Eye (tissue), 1 donor: ENCODE measurements at regions not wholly inside any gene's neighbourhood (a gene's known extent, or its start where the extent isn't known, plus 50 kb on each side); places are given as distances from the start of the nearest gene placed in this dataset.
A peak's percentile ranks its signal among the peaks of the same experiment; 100 is the strongest.

Source experiments
- DNase-seq: peaks from one replicate; pipeline ENCODE4 v3.0.0-alpha.2; 2015

- DNase-seq = no peak
These were observed 227.4 kb upstream of the MYT1L start for GRCh38 chr2:2558476-2558875.

GRCh38 chr2:2557475-2557874 is 226.4 kb upstream of the MYT1L start:
- DNase-seq = no peak

GRCh38 chr2:2550856-2551255 is 219.8 kb upstream of the MYT1L start:
- DNase-seq = no peak

GRCh38 chr2:2547911-2548310 is 216.8 kb upstream of the MYT1L start:
- no peak for DNase-seq

GRCh38 chr2:2547451-2547850 is 216.4 kb upstream of the MYT1L start:
- DNase-seq = no peak

GRCh38 chr2:2546046-2546445 is 215.0 kb upstream of the MYT1L start:
- DNase-seq = no peak

GRCh38 chr2:2542966-2543611 is 212.0 kb upstream of the MYT1L start:
- DNase-seq = peak; percentile 82

- DNase-seq = no peak
These were observed 211.2 kb upstream of the MYT1L start for GRCh38 chr2:2542316-2542715.

GRCh38 chr2:2540406-2540805 is 209.3 kb upstream of the MYT1L start:
- no peak for DNase-seq

- no peak for DNase-seq
These were observed 205.5 kb upstream of the MYT1L start for GRCh38 chr2:2536416-2537056.

GRCh38 chr2:2530334-2530733 is 199.3 kb upstream of the MYT1L start:
- no peak for DNase-seq

- no peak for DNase-seq
These were observed 197.8 kb upstream of the MYT1L start for GRCh38 chr2:2528846-2529245.

GRCh38 chr2:2527148-2527547 is 196.1 kb upstream of the MYT1L start:
- DNase-seq = no peak

GRCh38 chr2:2524348-2524941 is 193.4 kb upstream of the MYT1L start:
- no peak for DNase-seq

GRCh38 chr2:2523461-2524347 is 192.6 kb upstream of the MYT1L start:
- DNase-seq = peak; percentile 37

- peak; percentile 69 for DNase-seq
These were observed 189.3 kb upstream of the MYT1L start for GRCh38 chr2:2520401-2520811.

GRCh38 chr2:2519381-2519780 is 188.3 kb upstream of the MYT1L start:
- no peak for DNase-seq

- peak; percentile 23 for DNase-seq
These were observed 186.3 kb upstream of the MYT1L start for GRCh38 chr2:2517399-2517798.

GRCh38 chr2:2516386-2516785 is 185.3 kb upstream of the MYT1L start:
- no peak for DNase-seq

GRCh38 chr2:2512931-2513330 is 181.9 kb upstream of the MYT1L start:
- no peak for DNase-seq

- DNase-seq = peak; percentile 39
These were observed 176.4 kb upstream of the MYT1L start for GRCh38 chr2:2507417-2507997.

- no peak for DNase-seq
These were observed 175.5 kb upstream of the MYT1L start for GRCh38 chr2:2506536-2506935.

GRCh38 chr2:2505604-2506003 is 174.5 kb upstream of the MYT1L start:
- DNase-seq = no peak
